Colonic mucosa (tissue), 4 donors: ENCODE measurements at regions not wholly inside any gene's neighbourhood (a gene's known extent, or its start where the extent isn't known, plus 50 kb on each side); places are given as distances from the start of the nearest gene placed in this dataset.

Experiments
- DNase-seq: peaks from one replicate; pipeline ENCODE4 v3.0.0-alpha.2; 2020
- H3K27ac ChIP-seq: fragments of 200-600 bp; one replicate; pipeline ENCODE4 v1.8.0; 2021
- H3K27me3 ChIP-seq: fragments of 200-600 bp; one replicate; pipeline ENCODE4 v1.8.0; 2021
- H3K36me3 ChIP-seq: fragments of 200-600 bp; one replicate; pipeline ENCODE4 v1.8.0; 2021
- H3K4me1 ChIP-seq: fragments of 200-600 bp; one replicate; pipeline ENCODE4 v1.8.0; 2021; ENCODE audit warnings: mild to moderate bottlenecking
- H3K4me3 ChIP-seq: fragments of 200-600 bp; one replicate; pipeline ENCODE4 v1.8.0; 2021
- H3K9ac ChIP-seq, 2 donors: one replicate each; pipeline ENCODE4 v1.7.0; 2013; ENCODE audit warnings: control low read depth in 2 of 2, low read depth in 2 of 2, low read length in 2 of 2
- H3K9me3 ChIP-seq: fragments of 200-600 bp; one replicate; pipeline ENCODE4 v1.8.0; 2021
- intact Hi-C: fragments of 100-400 bp; cut with DNase I; formaldehyde crosslinking; loops from one replicate; pipeline ENCODE4 v1.14.1; 2022
- TF ChIP-seq, protein P1 (sequence below): fragments of 200-600 bp; IDR thresholded peaks from one replicate; pipeline ENCODE4 v1.8.0; 2022; ENCODE audit warnings: antibody characterized with exemption, mild to moderate bottlenecking
- donor health status: healthy.
- donor health status: DM: no; HTN: no; CAD: no.
- donor health status: DM: no; HTN: no; CAD: no.

DNA sequence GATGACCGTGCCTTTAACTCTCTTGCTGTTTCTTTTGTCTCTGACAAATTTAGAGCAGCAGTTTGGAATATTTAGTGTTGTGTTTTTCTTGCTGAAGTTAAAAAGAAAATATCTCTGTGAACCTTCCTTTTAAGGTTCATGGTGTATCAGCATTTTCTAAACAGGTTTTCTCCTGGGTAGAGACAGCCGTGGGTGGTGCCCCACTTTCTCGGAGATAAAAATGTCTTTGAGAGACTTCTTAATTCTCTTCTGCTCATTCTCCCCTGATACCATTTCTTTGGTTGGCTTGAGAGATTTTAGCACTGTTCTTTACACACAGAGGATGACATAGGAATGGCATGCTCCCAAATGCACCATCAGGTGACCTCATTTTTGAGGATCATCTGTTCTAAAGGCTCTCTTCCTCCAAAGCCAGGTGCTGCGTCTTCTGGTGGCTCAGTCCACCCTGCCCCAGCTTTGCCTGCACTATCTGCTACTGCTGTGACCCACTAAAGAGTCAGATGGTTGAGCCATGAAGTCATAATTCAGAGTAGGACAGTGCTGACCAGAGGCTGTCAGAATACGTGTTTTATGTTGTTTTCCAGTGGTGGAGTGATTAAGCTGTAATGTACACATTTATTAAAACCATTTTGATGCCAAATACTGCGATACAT, 90.3 kb upstream of the SLC10A2 start:
- DNase-seq: no peak
- H3K4me1 ChIP-seq: no peaks in the 10 kb centered on the region
- intact Hi-C loops: no loop called here
- H3K36me3 ChIP-seq: no peaks in the 10 kb centered on the region
- TF ChIP-seq, protein P1, sequence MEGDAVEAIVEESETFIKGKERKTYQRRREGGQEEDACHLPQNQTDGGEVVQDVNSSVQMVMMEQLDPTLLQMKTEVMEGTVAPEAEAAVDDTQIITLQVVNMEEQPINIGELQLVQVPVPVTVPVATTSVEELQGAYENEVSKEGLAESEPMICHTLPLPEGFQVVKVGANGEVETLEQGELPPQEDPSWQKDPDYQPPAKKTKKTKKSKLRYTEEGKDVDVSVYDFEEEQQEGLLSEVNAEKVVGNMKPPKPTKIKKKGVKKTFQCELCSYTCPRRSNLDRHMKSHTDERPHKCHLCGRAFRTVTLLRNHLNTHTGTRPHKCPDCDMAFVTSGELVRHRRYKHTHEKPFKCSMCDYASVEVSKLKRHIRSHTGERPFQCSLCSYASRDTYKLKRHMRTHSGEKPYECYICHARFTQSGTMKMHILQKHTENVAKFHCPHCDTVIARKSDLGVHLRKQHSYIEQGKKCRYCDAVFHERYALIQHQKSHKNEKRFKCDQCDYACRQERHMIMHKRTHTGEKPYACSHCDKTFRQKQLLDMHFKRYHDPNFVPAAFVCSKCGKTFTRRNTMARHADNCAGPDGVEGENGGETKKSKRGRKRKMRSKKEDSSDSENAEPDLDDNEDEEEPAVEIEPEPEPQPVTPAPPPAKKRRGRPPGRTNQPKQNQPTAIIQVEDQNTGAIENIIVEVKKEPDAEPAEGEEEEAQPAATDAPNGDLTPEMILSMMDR: no peak
- H3K27ac ChIP-seq: no peak overlapping the region
- no peaks in the 10 kb centered on the region for H3K27me3 ChIP-seq
- no peak overlapping the region for H3K9ac ChIP-seq
- no peaks in the 10 kb centered on the region for H3K9me3 ChIP-seq
- no peak overlapping the region for H3K4me3 ChIP-seq

DNA sequence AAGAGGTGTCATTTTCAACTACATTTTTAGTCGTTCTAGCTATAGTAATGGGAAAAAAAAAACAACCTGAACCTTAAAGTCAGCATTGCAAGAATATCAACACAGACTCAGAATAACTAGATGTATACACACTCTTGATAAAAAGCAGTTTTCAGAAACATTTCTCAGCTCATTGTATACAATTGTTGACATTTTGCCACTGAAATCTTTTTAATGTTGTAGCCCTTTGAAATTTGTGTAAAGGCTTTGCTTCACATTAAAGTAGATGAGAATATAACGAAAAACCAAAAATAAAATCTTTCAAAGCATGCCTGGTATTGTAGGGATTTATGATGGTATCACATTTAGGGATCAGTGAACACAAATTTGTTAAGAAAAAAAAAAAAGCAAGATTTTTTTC, 87.2 kb upstream of the SLC10A2 start:
- Histone ChIP-seq H3K4me3 (no peak overlapping the region), H3K36me3 (no peaks in the 10 kb centered on the region), H3K27ac (no peak overlapping the region), H3K27me3 (no peaks in the 10 kb centered on the region), H3K9ac (no peak overlapping the region), H3K4me1 (no peaks in the 10 kb centered on the region), H3K9me3 (no peaks in the 10 kb centered on the region)
- intact Hi-C loops: no loop called here
- no peak for DNase-seq
- TF ChIP-seq, protein P1: no peak

DNA sequence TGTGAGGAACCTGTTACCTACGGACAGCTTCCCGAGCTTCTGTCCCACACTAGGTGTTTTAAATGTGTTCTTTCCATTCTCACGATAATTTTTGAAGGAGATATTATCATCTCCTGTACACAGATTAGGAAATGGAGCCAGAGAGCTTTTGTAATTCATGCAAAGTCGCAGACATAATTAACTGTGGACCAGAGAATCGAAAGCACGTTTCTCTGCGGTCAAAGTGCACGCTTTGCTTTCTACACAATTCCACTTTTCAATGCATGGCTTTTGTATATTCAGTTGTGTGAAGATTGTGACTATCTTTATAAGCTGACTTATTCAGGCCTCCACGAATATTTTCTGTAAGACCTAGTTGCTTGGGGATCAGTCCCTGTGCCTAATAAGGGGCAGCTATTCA, 81.7 kb upstream of the SLC10A2 start:
- intact Hi-C loops: no loop called here
- TF ChIP-seq, protein P1: no peak
- no peak overlapping the region for H3K27ac ChIP-seq

DNA sequence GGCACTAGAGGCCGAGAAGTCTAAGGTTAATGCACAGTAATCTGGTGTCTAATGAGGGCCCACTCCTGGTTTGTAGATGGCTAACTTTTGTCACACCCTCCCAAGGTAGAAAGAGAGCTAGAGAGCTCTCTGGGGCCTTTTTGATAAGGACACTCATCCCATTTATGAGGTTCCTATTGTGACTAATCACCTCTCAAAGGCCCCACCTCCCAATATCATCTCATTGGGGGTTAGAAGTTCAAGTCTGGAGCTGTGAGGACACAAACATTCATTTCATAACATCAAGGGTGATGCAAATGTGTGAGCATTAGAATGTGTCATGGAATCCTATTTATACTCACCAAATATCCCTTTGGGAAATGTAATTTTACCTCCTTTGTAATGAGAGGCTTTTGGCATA, 79.2 kb upstream of the SLC10A2 start:
- no peak overlapping the region for H3K27ac ChIP-seq
- no peak overlapping the region for H3K9ac ChIP-seq
- no peaks in the 10 kb centered on the region for H3K36me3 ChIP-seq
- H3K4me1 ChIP-seq: no peaks in the 10 kb centered on the region
- intact Hi-C loops: no loop called here
- H3K27me3 ChIP-seq: no peaks in the 10 kb centered on the region
- TF ChIP-seq, protein P1: no peak
- no peaks in the 10 kb centered on the region for H3K9me3 ChIP-seq
- DNase-seq: no peak
- no peak overlapping the region for H3K4me3 ChIP-seq

More for the DNA sequence above, 81.7 kb upstream of the SLC10A2 start:
- Histone ChIP-seq H3K9ac (no peak overlapping the region), H3K4me3 (no peak overlapping the region), H3K27me3 (no peaks in the 10 kb centered on the region), H3K9me3 (no peaks in the 10 kb centered on the region), H3K4me1 (no peaks in the 10 kb centered on the region), H3K36me3 (no peaks in the 10 kb centered on the region)
- no peak for DNase-seq

DNA sequence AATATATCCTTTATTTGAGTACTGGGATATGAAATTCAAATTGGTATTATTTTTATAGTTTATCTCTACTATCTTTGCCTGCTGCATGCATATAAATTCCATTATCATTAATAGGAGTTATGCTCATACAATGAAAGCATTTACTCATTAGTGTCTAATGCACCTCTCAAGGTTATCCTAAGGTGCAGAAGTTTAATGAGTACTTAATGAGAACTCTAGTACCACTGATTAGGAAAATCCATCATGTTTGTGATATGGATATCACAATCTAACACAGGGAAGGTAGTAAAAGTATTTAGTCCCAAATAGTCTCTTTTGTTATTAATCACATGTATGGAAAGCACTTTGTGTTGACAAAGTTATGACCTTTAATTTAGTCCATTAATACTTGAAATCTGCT, 77.2 kb upstream of the SLC10A2 start:
- intact Hi-C loops: no loop called here
- no peaks in the 10 kb centered on the region for H3K27me3 ChIP-seq
- H3K36me3 ChIP-seq: no peaks in the 10 kb centered on the region
- no peak for DNase-seq
- H3K4me1 ChIP-seq: no peaks in the 10 kb centered on the region
- H3K9me3 ChIP-seq: no peaks in the 10 kb centered on the region
- H3K27ac ChIP-seq: no peak overlapping the region
- H3K4me3 ChIP-seq: no peak overlapping the region
- TF ChIP-seq, protein P1: no peak
- no peak overlapping the region for H3K9ac ChIP-seq
